ENCODE measurements at regions not wholly inside any gene's neighbourhood (a gene's known extent, or its start where the extent isn't known, plus 50 kb on each side); places are given as distances from the start of the nearest gene placed in this dataset.

DNA sequence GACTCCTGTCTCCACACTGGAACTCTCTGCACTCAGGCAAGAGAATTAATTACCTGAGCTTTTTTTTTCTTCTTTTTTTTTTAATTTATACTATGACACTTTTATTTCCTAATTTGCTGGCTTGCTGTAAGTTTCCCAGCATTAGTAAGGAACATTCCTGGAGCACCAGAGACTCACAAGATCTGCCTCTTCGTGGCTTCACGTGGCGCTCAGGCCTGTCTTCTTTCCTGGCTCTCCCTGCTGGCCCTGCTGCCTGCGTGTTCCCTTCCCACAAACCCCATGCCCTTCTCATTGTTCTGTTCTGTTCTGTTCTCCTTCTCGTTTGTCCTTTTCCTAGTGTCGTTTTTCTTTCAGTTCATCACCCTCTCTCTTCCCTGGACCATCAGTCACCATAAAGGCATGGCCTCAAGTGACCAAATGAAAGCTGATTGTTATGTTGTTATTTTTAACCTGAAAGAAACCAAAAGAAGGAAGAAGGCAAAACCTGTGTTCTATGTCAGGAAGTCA, 591.6 kb upstream of the PFKP start:
- DNase-seq (ENCODE audit: low spot score), result no peak

DNA sequence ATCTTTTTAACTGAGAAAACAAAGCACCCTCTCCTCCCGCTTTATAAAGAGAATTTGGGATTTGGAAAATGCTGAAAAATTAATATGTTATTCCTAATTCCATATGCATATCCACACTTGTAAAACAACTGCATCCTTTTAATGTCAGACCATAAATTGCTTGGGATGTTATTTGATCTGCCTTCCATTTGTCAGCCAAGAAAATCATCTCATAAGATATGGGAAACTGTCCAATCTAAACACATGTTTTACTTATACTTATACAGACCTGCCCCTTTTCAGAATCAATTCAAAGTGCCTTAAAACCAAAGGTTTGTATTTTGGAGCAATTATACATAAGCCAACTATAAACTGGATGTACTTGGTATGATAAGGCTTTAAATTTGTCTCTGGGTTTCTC, 595.5 kb upstream of the PFKP start:
- FAIRE-seq, result no peak
- DNase-seq (ENCODE audit: low spot score), result no peak

More for the DNA sequence above, 591.6 kb upstream of the PFKP start:
- no peak for FAIRE-seq

- FAIRE-seq, result no peak
- no peak for DNase-seq (ENCODE audit: low spot score)
Measured at GRCh38 chr10:2469802-2470201, 597.5 kb upstream of the PFKP start.

GRCh38 chr10:2464483-2464882, 602.9 kb upstream of the PFKP start:
- DNase-seq (ENCODE audit: low spot score) (no peak), FAIRE-seq (no peak)

DNA sequence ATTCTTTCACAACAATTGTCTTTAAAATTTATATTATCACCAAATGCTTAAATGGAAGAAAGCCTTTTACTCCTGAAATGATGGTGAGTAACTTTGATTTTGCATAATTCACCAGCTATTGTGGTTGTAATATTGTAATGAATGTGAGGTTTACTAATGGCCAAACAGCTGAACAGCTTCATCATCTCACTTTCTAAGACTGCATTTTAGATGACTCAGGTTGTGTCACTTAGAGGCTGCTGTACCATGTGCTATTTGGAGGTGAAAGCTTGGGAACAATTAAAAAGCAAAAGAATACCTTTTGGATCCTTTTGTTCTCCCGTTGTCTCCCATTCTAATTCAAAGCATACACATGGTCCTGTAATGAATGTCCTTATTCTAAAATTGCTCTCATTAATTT, 604.0 kb upstream of the PFKP start:
- FAIRE-seq (no peak), DNase-seq (ENCODE audit: low spot score) (no peak)

GRCh38 chr10:2462581-2462980, 604.8 kb upstream of the PFKP start:
- DNase-seq (ENCODE audit: low spot score), result no peak
- no peak for FAIRE-seq

DNA sequence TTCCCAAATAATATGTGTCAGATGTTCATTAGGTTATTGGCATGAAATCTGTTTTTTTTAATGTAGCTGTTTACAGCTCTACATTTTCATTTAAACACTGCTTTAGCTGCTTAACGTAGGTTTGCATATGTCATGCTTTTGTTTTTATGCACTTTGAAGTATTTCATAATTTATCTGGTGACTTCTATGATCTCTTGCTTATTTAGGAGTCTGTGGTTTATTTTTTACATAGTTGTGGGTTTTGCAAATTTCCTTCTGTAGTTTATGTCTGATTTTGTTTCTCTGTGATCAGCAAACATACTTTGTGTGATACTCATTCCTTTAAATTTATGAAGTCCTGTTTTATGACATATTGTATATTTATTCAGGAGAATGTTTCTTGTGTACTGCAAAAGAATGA, 606.5 kb upstream of the PFKP start:
- DNase-seq (ENCODE audit: low spot score) (no peak), FAIRE-seq (no peak)

GRCh38 chr10:2459713-2460112, 607.6 kb upstream of the PFKP start:
- FAIRE-seq (no peak), DNase-seq (ENCODE audit: low spot score) (no peak)

- DNase-seq (ENCODE audit: low spot score), result no peak
- FAIRE-seq, result no peak
Measured at GRCh38 chr10:2456834-2457233, 610.5 kb upstream of the PFKP start.

- DNase-seq (ENCODE audit: low spot score) (no peak), FAIRE-seq (no peak)
Measured at GRCh38 chr10:2445370-2445769, 622.0 kb upstream of the PFKP start.

DNA sequence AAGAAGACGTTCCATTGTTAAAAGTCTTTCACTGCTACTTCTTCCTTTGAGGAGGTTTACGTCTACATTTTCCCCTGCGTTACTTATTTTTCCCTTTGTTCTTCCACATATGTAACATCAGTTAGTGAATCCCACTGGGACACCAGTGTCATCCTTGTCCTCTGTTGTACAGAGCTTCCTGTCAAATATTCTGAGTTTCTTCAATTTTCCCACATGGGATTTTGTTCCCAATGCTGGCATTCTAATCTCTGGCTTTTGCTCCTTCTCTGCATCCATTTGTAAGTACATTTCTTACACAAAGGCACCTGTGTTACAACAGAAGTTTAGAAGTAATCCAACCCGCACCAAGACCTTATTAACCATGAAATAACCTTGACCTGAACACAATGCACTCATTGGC, 627.4 kb upstream of the PFKP start:
- FAIRE-seq (no peak), DNase-seq (ENCODE audit: low spot score) (no peak)

DNA sequence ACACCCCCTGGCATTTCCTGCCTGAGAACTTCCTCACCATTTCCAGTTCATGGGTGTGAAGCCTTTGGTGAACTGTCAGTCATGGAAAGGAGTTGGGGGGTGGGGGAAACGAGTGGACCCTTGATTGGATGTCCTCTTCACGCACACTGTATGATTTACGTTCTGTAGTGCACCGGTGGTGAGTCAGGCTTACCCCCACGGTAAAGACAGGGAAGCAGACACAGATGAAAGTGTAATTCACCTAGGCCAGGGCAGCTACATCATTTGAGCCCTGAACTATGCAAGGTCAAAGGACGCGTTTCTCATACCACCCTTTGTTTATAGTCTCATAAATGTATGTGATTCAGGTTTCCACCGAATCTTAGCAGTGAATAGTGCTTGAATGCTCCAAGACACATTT, 628.3 kb upstream of the PFKP start:
- FAIRE-seq, result no peak
- no peak for DNase-seq (ENCODE audit: low spot score)

DNA sequence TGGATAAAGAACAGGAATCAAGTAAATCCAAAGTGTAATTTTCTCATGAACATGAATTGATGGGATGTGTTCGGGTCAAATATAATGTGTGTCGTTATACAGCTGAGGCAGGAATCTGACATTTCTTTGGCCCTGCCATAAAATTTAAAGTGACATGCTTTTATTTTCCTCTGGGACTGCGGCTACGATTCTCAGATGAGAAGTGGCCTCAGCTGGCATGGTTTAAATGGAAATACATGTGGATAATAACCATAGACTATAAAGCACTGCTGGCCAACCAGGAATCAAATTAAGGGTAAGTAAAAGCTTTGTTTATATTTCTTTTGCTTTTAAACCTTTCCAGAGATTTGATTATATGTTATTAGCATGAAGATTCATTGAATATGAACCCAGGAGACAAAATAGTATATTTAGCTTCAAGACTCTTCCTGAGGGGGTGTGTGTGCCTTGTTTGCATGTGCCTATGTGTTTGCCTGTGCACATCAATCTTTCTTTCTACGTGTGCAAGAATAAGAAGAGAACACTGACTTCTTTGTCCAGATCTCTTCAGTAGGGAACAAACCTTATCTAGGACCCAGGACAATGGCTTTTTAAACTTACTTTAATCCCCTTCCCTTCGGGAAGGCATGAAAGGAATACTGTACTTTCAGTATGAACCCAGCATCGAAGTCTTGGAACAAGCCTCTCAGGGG, 629.0 kb upstream of the PFKP start:
- FAIRE-seq (no peak), DNase-seq (ENCODE audit: low spot score) (no peak)

- DNase-seq (ENCODE audit: low spot score), result no peak
- FAIRE-seq, result no peak
Measured at GRCh38 chr10:2436933-2437332, 630.4 kb upstream of the PFKP start.

- FAIRE-seq, result no peak
- DNase-seq (ENCODE audit: low spot score), result no peak
Measured at GRCh38 chr10:2431961-2432360, 635.4 kb upstream of the PFKP start.

DNA sequence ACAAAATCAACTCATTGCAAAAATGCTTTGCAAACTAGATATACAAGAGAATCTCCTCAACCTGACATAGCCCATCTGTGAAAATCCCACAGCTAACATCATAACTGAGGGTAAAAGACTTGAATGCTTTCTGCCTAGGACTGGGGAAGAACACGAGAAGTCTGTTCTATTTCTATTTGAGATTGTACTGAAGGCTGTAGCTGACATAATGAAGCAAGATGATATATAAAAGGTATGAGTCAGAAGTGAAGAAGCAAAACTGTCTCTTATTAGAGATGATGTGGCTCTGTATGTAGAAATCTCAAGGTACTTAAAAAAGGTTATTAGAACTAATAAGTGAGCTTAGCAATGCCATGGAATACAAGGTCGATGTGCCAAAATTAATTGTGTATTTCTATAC, 639.9 kb upstream of the PFKP start:
- no peak for FAIRE-seq
- DNase-seq (ENCODE audit: low spot score), result no peak

DNA sequence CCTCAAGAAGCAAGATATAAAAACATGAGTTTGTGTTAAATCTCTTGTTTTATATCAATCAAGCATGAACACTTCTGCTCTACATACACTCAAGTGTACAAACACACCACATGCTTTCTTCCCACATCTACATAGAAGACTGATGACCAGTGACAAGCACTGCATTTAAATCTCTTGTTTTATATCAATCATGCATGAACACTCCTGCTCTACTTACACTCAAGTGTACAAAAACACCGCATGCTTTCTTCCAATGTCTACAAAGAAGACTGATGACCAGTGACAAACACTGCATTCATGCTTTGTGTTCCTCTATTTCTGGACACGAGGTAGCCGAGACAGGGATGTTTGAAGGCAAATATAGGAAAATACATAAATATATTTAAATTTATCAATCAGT, 642.0 kb upstream of the PFKP start:
- DNase-seq (ENCODE audit: low spot score), result no peak
- no peak for FAIRE-seq

DNA sequence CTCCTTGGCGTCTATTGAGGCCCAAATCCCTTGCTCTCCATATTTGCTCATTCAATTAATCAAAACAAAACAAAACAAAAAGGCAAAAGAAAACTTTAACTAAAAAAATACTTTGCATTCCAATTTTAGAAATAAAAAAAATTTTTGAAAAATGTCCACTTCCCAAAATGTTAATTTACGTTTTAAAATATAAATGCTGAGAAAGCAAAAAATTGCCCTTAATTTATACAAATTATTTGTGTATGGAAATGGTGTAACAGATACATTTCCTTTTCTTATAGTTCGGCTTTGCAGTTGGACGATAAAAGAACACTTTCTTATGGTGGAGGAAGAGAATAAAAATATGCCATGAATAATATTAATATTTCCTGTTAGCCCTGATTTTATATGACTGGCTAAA, 652.8 kb upstream of the PFKP start:
- no peak for FAIRE-seq
- no peak for DNase-seq (ENCODE audit: low spot score)

GRCh38 chr10:2414039-2414438, 653.3 kb upstream of the PFKP start:
- FAIRE-seq, result no peak

GRCh38 chr10:2410049-2410448, 657.3 kb upstream of the PFKP start:
- FAIRE-seq, result no peak
- DNase-seq (ENCODE audit: low spot score), result no peak

More at GRCh38 chr10:2414039-2414438, 653.3 kb upstream of the PFKP start:
- no peak for DNase-seq (ENCODE audit: low spot score)

DNA sequence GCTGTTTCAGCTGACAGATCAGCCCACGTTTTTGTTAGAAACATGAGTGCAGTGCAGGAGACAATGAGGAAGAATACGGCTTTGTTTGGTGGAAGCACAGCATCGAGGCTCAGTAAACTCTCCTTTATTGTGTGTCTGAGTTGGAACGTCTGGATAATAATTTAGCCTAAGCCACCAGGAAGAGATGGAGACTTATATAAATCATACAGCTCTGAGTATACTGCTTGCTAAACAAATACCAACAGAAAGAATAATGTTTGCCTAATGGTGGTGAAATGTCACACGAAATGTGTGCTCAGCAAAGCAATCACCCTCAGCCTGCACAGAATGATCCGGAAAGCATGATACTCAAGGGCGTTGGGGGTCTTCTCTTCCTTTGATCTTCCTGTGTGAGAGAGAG, 664.1 kb upstream of the ADARB2 start:
- FAIRE-seq, result no peak
- no peak for DNase-seq (ENCODE audit: low spot score)

DNA sequence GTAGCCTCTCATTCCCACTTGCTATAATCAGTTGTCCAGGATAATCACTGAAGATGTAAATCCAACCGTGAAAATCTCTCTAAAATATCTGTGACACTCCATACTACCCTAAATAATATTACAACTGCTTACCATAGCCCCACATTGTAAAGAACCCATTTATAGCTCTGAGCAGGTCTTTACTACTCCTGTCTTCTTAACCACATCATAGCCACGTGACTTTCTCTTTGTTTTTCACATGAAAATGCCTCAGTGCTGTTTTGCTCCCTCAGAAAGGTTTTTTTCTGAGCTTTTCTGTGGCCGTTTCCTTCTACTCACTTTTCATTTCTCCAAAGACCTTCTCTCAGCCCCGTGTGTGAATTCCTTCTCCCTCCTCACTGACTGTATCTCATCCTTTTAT, 662.2 kb upstream of the ADARB2 start:
- no peak for FAIRE-seq
- no peak for DNase-seq (ENCODE audit: low spot score)

GRCh38 chr10:2392145-2392812, 655.0 kb upstream of the ADARB2 start:
- DNase-seq (ENCODE audit: low spot score), result no peak

More at GRCh38 chr10:2392145-2392812, 655.0 kb upstream of the ADARB2 start:
- no peak for FAIRE-seq
